ENCODE measurements at regions not wholly inside any gene's neighbourhood (a gene's known extent, or its start where the extent isn't known, plus 50 kb on each side); places are given as distances from the start of the nearest gene placed in this dataset.

- no peak for TF ChIP-seq CTCF (IDR thresholded peaks at IDR 0.05; ENCODE audit: extremely low read depth, insufficient read depth, missing control alignments)
- DNase-seq (ENCODE audit: low spot score): no peak
- in situ Hi-C loops (cut with MboI; ENCODE audit: low pct_unique_long_range_greater_than_20kb, low sequenced_read_pairs, unreplicated experiment): no loop called here
Measured at GRCh38 chr1:221408117-221408803, 333.6 kb downstream of the DUSP10 start.

GRCh38 chr1:221411283-221411682, 330.6 kb downstream of the DUSP10 start:
- no peak for DNase-seq (ENCODE audit: low spot score)
- TF ChIP-seq CTCF (IDR thresholded peaks at IDR 0.05; ENCODE audit: extremely low read depth, insufficient read depth, missing control alignments): no peak
- in situ Hi-C loops (cut with MboI; ENCODE audit: low pct_unique_long_range_greater_than_20kb, low sequenced_read_pairs, unreplicated experiment): no loop called here

GRCh38 chr1:221414772-221415539, 326.9 kb downstream of the DUSP10 start:
- in situ Hi-C loops (cut with MboI; ENCODE audit: low pct_unique_long_range_greater_than_20kb, low sequenced_read_pairs, unreplicated experiment): no loop called here
- TF ChIP-seq CTCF (IDR thresholded peaks at IDR 0.05; ENCODE audit: extremely low read depth, insufficient read depth, missing control alignments): no peak

DNA sequence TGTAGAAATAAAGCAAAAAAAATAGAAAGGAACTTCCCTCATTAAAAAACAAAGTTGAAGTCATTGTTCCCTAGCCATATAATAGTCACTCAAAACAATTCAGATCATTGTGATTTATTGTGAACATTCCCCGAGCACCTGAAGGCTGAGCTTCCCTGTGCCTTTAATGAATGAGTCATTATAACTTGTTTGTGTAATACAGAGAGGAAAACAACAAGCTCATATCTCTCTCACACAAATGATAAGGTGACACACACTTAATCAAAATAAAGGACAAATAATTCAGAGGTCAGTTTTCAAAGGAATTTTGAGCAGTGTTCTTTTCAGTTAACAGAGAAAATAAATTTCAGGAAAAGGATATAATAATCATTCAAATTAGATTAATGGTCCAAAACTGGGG, 326.2 kb downstream of the DUSP10 start:
- TF ChIP-seq CTCF (IDR thresholded peaks at IDR 0.05; ENCODE audit: extremely low read depth, insufficient read depth, missing control alignments): no peak
- no peak for DNase-seq (ENCODE audit: low spot score)
- in situ Hi-C loops (cut with MboI; ENCODE audit: low pct_unique_long_range_greater_than_20kb, low sequenced_read_pairs, unreplicated experiment): no loop called here

More at GRCh38 chr1:221414772-221415539, 326.9 kb downstream of the DUSP10 start:
- no peak for DNase-seq (ENCODE audit: low spot score)

DNA sequence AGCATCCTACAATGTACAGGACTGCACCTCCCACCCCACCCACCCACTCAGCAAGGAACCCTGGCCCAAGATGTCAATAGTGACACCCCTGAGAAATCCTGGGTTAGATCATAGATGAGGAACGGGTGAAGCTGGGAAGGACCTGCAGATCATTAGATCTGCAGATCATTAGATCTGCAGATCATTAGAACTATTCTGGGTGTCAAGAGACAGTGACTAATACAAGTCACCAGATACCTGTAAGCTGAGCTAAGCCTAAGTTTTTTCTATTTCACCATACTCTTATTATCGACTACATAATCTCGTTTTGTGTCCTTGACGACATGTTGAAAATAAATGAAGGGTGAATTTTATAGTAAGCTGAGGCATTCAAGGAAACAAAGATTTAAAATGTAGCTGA, 325.7 kb downstream of the DUSP10 start:
- DNase-seq (ENCODE audit: low spot score): no peak
- no peak for TF ChIP-seq CTCF (IDR thresholded peaks at IDR 0.05; ENCODE audit: extremely low read depth, insufficient read depth, missing control alignments)
- in situ Hi-C loops (cut with MboI; ENCODE audit: low pct_unique_long_range_greater_than_20kb, low sequenced_read_pairs, unreplicated experiment): no loop called here

- TF ChIP-seq CTCF (IDR thresholded peaks at IDR 0.05; ENCODE audit: extremely low read depth, insufficient read depth, missing control alignments): no peak
- in situ Hi-C loops (cut with MboI; ENCODE audit: low pct_unique_long_range_greater_than_20kb, low sequenced_read_pairs, unreplicated experiment): no loop called here
- no peak for DNase-seq (ENCODE audit: low spot score)
Measured at GRCh38 chr1:221416723-221417122, 325.2 kb downstream of the DUSP10 start.
